ENCODE measurements at regions not wholly inside any gene's neighbourhood (a gene's known extent, or its start where the extent isn't known, plus 50 kb on each side); places are given as distances from the start of the nearest gene placed in this dataset.

- Mint-ChIP-seq H3K9me3 (peaks cover 4 to 12% (median 6%) of the 10 kb centered on the region in 3 donors), H3K27ac (no peak overlapping the region), H3K27me3 (no peaks in the 10 kb centered on the region), H3K4me3 (no peak overlapping the region), H3K36me3 (no peaks in the 10 kb centered on the region), H3K4me1 (no peaks in the 10 kb centered on the region)
Measured at GRCh38 chr17:72046643-72047612, 73.9 kb upstream of the SOX9 start.

- Mint-ChIP-seq H3K27ac (no peak overlapping the region), H3K4me3 (no peak overlapping the region), H3K4me1 (no peaks in the 10 kb centered on the region), H3K36me3 (no peaks in the 10 kb centered on the region), H3K27me3 (peaks cover 3% of the 10 kb centered on the region), H3K9me3 (peaks cover 4 to 12% (median 4%) of the 10 kb centered on the region in 3 donors)
Measured at GRCh38 chr17:72049914-72050313, 70.9 kb upstream of the SOX9 start.

- H3K9me3 Mint-ChIP-seq, result peaks cover 4 to 10% (median 5%) of the 10 kb centered on the region in 3 donors
- no peaks in the 10 kb centered on the region for H3K4me1 Mint-ChIP-seq
- H3K27ac Mint-ChIP-seq, result no peak overlapping the region
Measured at GRCh38 chr17:72053036-72053435, 67.8 kb upstream of the SOX9 start.

GRCh38 chr17:72053449-72053848, 67.4 kb upstream of the SOX9 start:
- Mint-ChIP-seq H3K9me3 (peaks cover 4 to 10% (median 5%) of the 10 kb centered on the region in 3 donors), H3K27ac (no peak overlapping the region), H3K27me3 (peaks cover 4% of the 10 kb centered on the region), H3K36me3 (no peaks in the 10 kb centered on the region), H3K4me1 (no peaks in the 10 kb centered on the region), H3K4me3 (no peak overlapping the region)

More at GRCh38 chr17:72053036-72053435, 67.8 kb upstream of the SOX9 start:
- Mint-ChIP-seq H3K36me3 (no peaks in the 10 kb centered on the region), H3K4me3 (no peak overlapping the region), H3K27me3 (peaks cover 4% of the 10 kb centered on the region)

DNA sequence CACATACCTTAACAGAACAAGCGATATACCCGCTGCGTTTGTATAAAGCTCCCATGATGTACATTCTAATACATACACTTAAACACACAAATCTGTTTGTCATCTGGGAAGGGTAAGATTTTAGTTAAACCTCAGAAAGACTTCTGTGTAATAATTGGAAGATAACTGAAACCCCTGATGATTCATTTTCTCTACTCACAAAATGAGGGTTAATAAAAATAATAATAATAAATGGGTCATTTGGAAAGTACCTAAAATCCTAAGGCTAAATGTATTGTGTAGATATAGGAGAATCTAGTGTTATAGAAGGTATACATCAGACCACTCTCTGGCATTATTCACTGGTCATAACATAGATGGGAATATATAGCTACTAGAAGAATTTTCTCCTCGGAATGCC, 64.7 kb upstream of the SOX9 start:
- Mint-ChIP-seq H3K36me3 (no peaks in the 10 kb centered on the region), H3K4me3 (no peak overlapping the region), H3K27ac (no peak overlapping the region), H3K9me3 (peaks cover 0 to 4% (median 4%) of the 10 kb centered on the region in 3 donors), H3K27me3 (peaks cover 4% of the 10 kb centered on the region), H3K4me1 (no peaks in the 10 kb centered on the region)

DNA sequence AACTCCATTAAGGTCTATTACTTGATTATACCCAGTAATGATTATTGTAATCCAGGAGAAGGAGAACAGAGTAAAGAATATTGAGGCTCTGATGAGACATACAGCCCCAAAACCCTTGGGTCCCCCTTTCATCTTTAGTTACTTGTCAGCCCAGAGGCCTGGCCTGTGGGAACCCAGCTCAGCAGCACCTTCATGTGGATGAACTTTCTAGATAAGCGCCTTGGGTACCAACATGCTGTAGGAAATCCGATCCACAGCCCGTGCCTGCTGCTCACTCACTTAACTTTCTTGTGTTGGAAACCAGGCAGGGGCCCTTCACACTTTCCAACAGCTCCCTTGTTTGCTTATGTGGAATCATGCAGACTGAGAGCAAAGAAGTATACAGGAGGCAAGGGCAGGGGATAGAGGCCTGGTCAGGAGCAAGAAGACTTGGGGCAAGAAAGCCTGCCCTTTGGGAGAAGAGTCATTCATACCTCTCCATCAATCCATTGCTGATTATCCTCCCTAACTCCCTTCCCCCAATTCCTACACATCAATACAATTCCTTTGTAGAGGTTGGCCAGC, 64.0 kb upstream of the SOX9 start:
- no peak overlapping the region for H3K27ac Mint-ChIP-seq
- H3K4me3 Mint-ChIP-seq, result no peak overlapping the region
- H3K4me1 Mint-ChIP-seq, result no peaks in the 10 kb centered on the region
- peaks cover 4% of the 10 kb centered on the region for H3K27me3 Mint-ChIP-seq
- H3K9me3 Mint-ChIP-seq, result peaks cover 0 to 1% (median 0%) of the 10 kb centered on the region in 3 donors
- no peaks in the 10 kb centered on the region for H3K36me3 Mint-ChIP-seq

DNA sequence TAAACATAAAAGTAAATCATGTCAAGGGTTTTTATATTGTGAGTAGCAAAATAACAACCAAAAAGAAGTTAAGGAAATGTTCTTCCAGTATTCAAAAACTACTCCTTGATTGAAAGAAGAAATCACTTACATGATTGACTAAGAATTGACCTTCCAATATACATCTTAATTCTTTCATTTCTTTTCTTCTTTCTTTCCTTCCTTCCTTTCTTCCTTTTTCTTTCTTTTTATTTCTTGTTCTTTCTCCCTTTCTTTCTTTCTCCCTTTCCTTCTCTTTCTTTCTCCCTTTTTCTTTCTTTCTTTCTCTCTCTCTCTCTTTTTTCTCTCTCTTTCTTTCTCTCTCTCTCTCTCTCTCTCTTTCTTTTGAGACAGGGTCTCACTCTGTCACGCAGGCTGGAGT, 60.7 kb upstream of the SOX9 start:
- Mint-ChIP-seq H3K36me3 (no peaks in the 10 kb centered on the region), H3K27me3 (peaks cover 2% of the 10 kb centered on the region), H3K4me3 (no peak overlapping the region), H3K4me1 (no peaks in the 10 kb centered on the region), H3K9me3 (peaks cover 0 to 1% (median 0%) of the 10 kb centered on the region in 3 donors), H3K27ac (no peak overlapping the region)

DNA sequence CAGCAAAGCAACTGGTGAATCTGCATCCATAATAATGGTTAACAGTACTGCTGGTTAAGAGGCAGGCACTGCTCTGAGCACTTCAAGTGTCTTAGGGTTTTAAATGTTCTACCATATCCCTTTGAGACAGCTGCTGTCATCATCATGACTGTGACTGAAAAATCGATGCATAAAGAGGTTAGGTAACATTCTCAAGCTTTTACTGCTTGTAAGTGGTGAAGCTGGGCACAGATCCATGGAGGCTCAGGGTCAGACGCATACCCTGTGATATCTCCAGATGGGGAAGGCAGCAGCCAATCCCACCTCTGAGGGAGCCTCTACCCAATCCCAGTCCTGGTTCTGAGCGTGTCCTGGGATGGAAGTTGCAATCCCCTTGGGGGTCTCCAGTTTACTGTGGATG, 57.6 kb upstream of the SOX9 start:
- peaks cover 0 to 4% (median 4%) of the 10 kb centered on the region in 3 donors for H3K9me3 Mint-ChIP-seq
- H3K4me3 Mint-ChIP-seq, result no peak overlapping the region
- H3K4me1 Mint-ChIP-seq, result no peaks in the 10 kb centered on the region
- H3K27ac Mint-ChIP-seq, result peak overlapping the region in 1 of 3 donors; percentile 16
- no peaks in the 10 kb centered on the region for H3K27me3 Mint-ChIP-seq
- no peaks in the 10 kb centered on the region for H3K36me3 Mint-ChIP-seq

- Mint-ChIP-seq H3K36me3 (no peaks in the 10 kb centered on the region), H3K9me3 (peaks cover 0 to 4% (median 4%) of the 10 kb centered on the region in 3 donors), H3K4me1 (no peaks in the 10 kb centered on the region), H3K4me3 (no peak overlapping the region), H3K27ac (no peak overlapping the region), H3K27me3 (no peaks in the 10 kb centered on the region)
Measured at GRCh38 chr17:72063756-72064450, 56.9 kb upstream of the SOX9 start.

DNA sequence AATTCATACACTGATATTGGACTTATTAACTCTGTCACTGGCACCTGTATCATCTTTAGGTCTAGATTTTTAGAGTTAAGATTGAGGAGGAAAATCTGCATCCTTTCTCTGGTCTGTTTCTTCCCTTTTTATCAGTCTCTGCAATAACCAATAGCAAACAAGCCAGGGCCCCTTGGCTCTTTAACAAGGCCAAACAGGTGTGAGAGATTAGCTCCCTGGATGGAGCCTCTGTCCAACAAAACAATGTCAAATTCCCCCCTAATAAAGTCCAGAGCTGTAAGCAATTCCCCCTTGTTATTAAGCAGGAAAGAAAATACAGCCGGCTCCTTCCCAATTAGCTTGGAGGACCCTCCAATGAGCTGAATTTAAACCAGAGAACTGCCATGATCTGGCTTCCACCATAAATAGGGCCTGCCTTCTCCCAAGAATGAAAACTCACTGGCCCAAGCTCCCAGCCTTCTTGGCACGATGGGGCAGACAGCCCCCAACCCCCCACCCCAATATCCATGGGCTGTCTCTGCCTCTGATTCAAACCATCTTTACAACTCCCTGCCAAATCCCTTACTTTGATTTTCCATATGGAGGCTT, 56.1 kb upstream of the SOX9 start:
- H3K4me3 Mint-ChIP-seq, result no peak overlapping the region
- H3K36me3 Mint-ChIP-seq, result no peaks in the 10 kb centered on the region
- H3K4me1 Mint-ChIP-seq, result no peaks in the 10 kb centered on the region
- no peak overlapping the region for H3K27ac Mint-ChIP-seq
- no peaks in the 10 kb centered on the region for H3K27me3 Mint-ChIP-seq
- H3K9me3 Mint-ChIP-seq, result peaks cover 0 to 4% (median 4%) of the 10 kb centered on the region in 3 donors

DNA sequence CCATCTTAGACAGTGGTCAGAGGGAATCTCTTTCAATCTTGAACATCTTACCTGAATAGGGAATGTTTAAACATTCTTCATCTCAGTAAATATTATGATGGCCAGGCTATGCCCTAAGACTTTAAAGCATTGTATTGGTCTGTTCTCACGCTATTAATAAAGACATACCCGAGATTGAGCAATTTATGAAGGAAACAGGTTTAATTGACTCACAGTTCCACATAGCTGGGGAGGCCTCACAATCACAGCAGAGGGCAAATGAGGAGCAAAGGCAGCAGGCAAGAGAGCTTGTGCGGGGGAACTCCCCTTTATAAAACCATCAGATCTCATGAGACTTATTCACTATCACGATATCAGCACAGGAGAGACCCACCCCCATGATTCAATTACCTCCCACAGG, 55.3 kb upstream of the SOX9 start:
- H3K36me3 Mint-ChIP-seq, result no peaks in the 10 kb centered on the region
- peak overlapping the region in 1 of 3 donors; percentile 28 for H3K27ac Mint-ChIP-seq
- H3K9me3 Mint-ChIP-seq, result peaks cover 0 to 4% (median 4%) of the 10 kb centered on the region in 3 donors
- H3K27me3 Mint-ChIP-seq, result no peaks in the 10 kb centered on the region
- no peak overlapping the region for H3K4me3 Mint-ChIP-seq
- H3K4me1 Mint-ChIP-seq, result no peaks in the 10 kb centered on the region

DNA sequence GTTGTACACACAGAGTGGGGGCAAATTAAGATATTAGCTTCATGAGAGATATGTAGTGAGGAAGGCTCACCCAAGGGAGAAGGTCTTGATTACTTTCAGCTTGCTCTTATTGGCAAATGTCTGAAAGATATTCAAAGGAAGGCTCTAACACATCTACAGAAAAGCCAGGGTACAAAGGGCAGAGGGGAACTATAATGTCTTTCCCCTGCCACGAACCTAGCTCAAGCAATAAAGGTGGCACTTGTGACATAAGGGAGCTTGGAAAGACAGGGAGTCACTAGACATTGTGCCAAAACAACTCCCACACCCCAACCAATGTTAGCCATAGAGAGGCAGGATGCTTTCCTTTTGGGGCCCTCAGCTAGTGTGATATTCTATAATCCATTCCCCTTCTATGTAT, 52.2 kb upstream of the SOX9 start:
- Mint-ChIP-seq H3K9me3 (peaks cover 0 to 4% (median 4%) of the 10 kb centered on the region in 3 donors), H3K4me3 (no peak overlapping the region), H3K36me3 (no peaks in the 10 kb centered on the region), H3K27ac (no peak overlapping the region), H3K4me1 (no peaks in the 10 kb centered on the region), H3K27me3 (no peaks in the 10 kb centered on the region)

DNA sequence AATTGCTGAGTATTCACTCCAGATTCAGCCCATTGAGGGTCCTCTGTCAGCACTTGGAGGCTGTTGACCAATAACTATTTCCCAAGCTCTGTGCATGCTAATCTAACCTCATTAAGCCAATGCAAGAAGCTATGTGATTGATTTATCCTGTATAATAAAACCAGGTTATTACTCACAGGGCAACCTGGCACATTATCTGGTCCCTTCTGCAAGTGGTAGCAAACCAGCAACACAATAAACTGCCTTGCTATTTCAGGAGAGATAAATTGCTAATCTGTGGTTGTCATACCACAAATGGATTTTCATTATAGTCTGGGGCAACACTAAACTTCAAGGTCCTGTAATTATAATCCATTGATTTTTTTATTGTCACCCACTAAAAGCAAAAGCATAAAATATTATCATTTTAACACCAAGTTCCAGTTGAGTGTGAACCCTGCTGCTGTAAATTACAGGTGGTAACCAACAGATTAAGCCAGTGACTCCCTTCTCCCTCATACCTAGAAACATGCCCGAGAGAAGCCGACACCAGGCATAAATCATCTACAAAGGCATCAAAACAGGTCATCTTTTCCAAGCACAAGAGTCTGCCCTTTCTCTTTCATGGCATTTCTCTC, 51.1 kb upstream of the SOX9 start:
- Mint-ChIP-seq H3K27me3 (no peaks in the 10 kb centered on the region), H3K4me3 (no peak overlapping the region), H3K4me1 (no peaks in the 10 kb centered on the region), H3K9me3 (peaks cover 0 to 4% (median 4%) of the 10 kb centered on the region in 3 donors), H3K36me3 (no peaks in the 10 kb centered on the region), H3K27ac (no peak overlapping the region)

Measured in IgD-negative memory B cell (primary cell).